KG1 (cell line): ENCODE measurements at regions not wholly inside any gene's neighbourhood (a gene's known extent, or its start where the extent isn't known, plus 50 kb on each side); places are given as distances from the start of the nearest gene placed in this dataset.
"Not testable (repeated sequence)": the region's sequence is repeated elsewhere in the genome, so short reads cannot be mapped to it uniquely, and the experiment has no call there.

Experiments used
- DNase-seq: peaks from one replicate; lab custom pipeline; 2025; lab: John Stamatoyannopoulos, UW

DNA sequence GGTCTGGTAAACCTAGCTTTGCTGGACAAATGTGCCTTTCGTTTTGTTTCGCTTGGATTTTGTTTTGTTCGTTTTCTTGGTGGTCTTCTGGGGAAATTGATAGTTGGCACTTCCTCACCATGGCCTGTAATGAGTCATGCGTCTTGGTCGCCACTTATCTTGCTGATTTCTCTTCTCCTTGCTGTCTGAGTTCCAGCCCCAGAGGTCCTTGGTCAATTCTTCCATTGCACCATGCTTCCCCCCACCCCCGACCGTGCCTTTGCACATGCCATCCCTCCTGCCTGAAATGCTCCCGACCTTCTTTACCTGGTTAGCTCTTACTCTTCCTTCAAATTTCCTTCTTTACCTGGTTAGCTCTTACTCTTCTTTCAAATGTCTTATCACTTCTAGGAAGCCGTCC is 168.7 kb upstream of the MSX2 start:
- no peak for DNase-seq

DNA sequence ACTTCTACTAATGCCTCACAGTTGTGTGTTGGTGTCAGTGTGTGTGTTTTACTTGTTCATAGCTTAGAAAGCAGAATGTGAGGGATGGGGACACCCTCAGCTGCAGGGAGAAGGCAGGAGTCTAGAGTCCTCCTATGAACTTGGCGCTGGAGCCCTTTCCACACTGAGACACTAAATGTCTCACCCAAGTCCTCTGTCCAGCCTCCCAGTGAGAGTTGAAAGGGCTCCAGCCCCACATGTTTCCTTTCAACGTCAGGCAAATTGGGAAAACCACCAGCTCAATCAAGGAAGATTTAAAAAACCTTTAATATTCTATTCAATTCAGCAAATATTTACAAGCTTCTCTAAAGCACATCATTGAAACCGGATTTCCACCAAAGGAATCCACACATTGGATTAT is 167.6 kb upstream of the MSX2 start:
- no peak for DNase-seq

DNA sequence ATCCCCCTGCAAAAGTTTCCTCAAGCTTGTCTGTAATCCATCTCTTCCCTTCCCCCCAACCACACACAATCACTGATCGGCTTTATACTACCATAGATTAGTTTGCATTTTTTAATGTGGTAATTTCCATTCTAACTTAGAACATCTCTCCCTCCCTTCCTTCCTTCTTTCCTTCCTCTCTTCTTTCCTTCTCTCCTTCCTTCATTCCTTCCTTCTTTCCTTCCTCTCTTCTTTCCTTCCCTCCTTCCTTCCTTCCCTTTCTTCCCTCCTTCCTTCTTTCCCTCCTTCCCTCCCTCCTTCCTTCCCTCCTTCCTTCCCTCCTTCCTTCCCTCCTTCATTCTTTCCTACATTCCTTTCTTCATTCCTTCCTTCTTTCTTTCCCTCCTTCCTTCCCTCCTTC is 166.2 kb upstream of the MSX2 start:
- no peak for DNase-seq

GRCh38 chr5:174559141-174559540 is 165.2 kb upstream of the MSX2 start:
- DNase-seq: no peak

GRCh38 chr5:174559566-174560090 is 164.8 kb upstream of the MSX2 start:
- no peak for DNase-seq

- DNase-seq: no peak
Observed at GRCh38 chr5:174560861-174561260, 163.5 kb upstream of the MSX2 start.

GRCh38 chr5:174563040-174563439 is 161.3 kb upstream of the MSX2 start:
- DNase-seq: not testable (repeated sequence)

DNA sequence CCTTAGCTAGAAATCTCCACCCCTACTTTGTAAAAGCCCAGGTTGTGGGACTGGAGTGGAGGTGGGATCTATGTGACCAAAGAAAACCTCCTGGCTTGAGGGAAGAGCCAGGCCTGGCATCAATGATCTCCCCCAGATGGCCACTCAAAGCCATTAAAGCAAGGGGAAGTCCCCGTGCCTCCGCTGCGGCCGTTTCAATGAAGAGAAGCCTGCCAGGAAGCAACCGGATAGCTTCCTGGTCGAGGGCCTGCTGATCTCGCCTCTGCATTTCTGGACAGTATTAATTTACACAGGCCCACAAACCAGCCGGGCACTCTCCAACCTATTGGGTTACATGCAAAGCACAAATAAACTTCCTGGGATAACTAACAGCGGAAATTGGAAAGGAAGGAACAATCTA is 160.5 kb upstream of the MSX2 start:
- no peak for DNase-seq

- DNase-seq: no peak
Observed at GRCh38 chr5:174567506-174568141, 156.8 kb upstream of the MSX2 start.

GRCh38 chr5:174570662-174571061 is 153.7 kb upstream of the MSX2 start:
- DNase-seq: no peak

- DNase-seq: no peak
Observed at GRCh38 chr5:174571662-174572397, 152.6 kb upstream of the MSX2 start.

GRCh38 chr5:174572591-174572990 is 151.8 kb upstream of the MSX2 start:
- no peak for DNase-seq

GRCh38 chr5:174573221-174573994 is 151.0 kb upstream of the MSX2 start:
- no peak for DNase-seq

DNA sequence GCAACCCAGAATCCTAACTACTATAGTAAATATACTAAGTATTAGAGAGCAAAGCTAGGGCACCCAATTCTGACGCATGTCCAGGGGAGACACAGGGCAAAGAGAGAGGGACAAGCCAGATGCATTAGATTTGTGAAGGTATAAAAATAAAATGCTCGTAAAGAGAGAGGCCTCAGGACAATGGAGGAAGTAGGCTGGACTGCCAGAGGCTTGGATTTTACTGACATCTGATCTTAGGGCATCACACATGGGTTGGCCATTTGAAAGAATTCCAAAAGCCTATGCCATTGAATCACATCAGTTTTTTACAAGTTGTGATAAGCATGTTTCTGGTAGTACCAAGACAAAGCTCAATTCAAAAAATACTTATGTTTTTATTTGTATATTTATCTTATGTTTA is 149.3 kb upstream of the MSX2 start:
- no peak for DNase-seq

DNA sequence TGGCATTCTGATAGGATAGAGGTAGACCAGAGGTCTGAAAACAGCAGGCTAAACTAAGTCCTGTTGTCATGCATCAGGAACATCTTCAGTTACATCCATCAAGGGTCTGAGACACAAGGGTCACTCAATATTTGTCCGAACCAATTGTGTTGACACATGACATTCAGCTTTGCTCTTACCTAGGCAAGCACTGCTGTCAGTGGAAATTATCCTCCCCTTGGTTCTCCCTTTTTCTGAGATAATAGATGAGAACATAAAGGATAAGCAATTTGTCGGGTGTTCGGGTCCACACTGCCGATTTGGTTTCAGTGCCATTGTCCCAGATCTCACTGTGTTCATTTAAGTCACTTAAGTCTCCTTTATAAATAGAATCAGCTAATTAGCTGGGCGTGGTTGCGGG is 148.3 kb upstream of the MSX2 start:
- no peak for DNase-seq

- DNase-seq: no peak
Observed at GRCh38 chr5:174581479-174581878, 142.9 kb upstream of the MSX2 start.

GRCh38 chr5:174581894-174582293 is 142.5 kb upstream of the MSX2 start:
- no peak for DNase-seq

GRCh38 chr5:174583071-174583470 is 141.3 kb upstream of the MSX2 start:
- no peak for DNase-seq

GRCh38 chr5:174585472-174585871 is 138.9 kb upstream of the MSX2 start:
- no peak for DNase-seq

- not testable (repeated sequence) for DNase-seq
Observed at GRCh38 chr5:174586163-174586562, 138.2 kb upstream of the MSX2 start.

- no peak for DNase-seq
Observed at GRCh38 chr5:174589011-174589410, 135.4 kb upstream of the MSX2 start.

- DNase-seq: no peak
Observed at GRCh38 chr5:174589599-174589998, 134.8 kb upstream of the MSX2 start.

- no peak for DNase-seq
Observed at GRCh38 chr5:174590820-174591219, 133.6 kb upstream of the MSX2 start.
